Osteoblast (primary cell): ENCODE measurements at regions not wholly inside any gene's neighbourhood (a gene's known extent, or its start where the extent isn't known, plus 50 kb on each side); places are given as distances from the start of the nearest gene placed in this dataset.

Experiments used
- DNase-seq: peaks from one replicate; pipeline ENCODE4 v3.0.0; 2011; ENCODE audit warnings: low spot score, mixed read lengths; ENCODE audit not compliant: insufficient read length; ENCODE audit errors: missing footprints
- H2AFZ ChIP-seq: 2 replicates; pipeline ENCODE4 v1.6.0; 2011; ENCODE audit warnings: mild to moderate bottlenecking, low read length
- H3K27ac ChIP-seq: 2 replicates; pipeline ENCODE4 v1.5.1; 2011; ENCODE audit warnings: mild to moderate bottlenecking, low read depth, low read length, moderate library complexity
- H3K27me3 ChIP-seq: 2 replicates; pipeline ENCODE4 v1.6.0; 2012; ENCODE audit warnings: mild to moderate bottlenecking, control low read depth, inconsistent platforms, low read length, moderate library complexity; ENCODE audit not compliant: insufficient read depth
- H3K36me3 ChIP-seq: 2 replicates; pipeline ENCODE4 v1.5.1; 2011; ENCODE audit warnings: mild to moderate bottlenecking, low read length, control low read depth, moderate library complexity; ENCODE audit not compliant: insufficient read depth
- H3K4me1 ChIP-seq: 2 replicates; pipeline ENCODE4 v1.5.1; 2011; ENCODE audit warnings: mild to moderate bottlenecking, low read length, control low read depth, moderate library complexity; ENCODE audit not compliant: insufficient read depth
- H3K4me2 ChIP-seq: 2 replicates; pipeline ENCODE4 v1.6.0; 2011; ENCODE audit warnings: mild to moderate bottlenecking, low read length; ENCODE audit not compliant: insufficient read depth
- H3K4me3 ChIP-seq: fragments of 200-600 bp; sonication (generic); 3 replicates; pipeline ENCODE4 v1.5.1; 2012; ENCODE audit warnings: mild to moderate bottlenecking, low read length, inconsistent platforms; ENCODE audit not compliant: insufficient read depth
- H3K79me2 ChIP-seq: 2 replicates; pipeline ENCODE4 v1.6.0; 2012; ENCODE audit warnings: mild to moderate bottlenecking, low read length, control low read depth, inconsistent platforms; ENCODE audit not compliant: insufficient read depth
- H3K9me3 ChIP-seq: 2 replicates; pipeline ENCODE4 v1.5.1; 2011; ENCODE audit warnings: low read depth, low read length, control low read depth
- H4K20me1 ChIP-seq: 2 replicates; pipeline ENCODE4 v1.6.0; 2012; ENCODE audit warnings: mild to moderate bottlenecking, low read length, control low read depth; ENCODE audit not compliant: insufficient read depth
- CTCF ChIP-seq: IDR thresholded peaks from 2 replicates; pipeline ENCODE4 v1.5.1; 2011; ENCODE audit warnings: mild to moderate bottlenecking, low read depth, low read length, moderate library complexity; ENCODE audit errors: extremely low read depth

GRCh38 chrX:39603230-39603629 lies 494.5 kb downstream of the BCOR start:
- Histone ChIP-seq H3K36me3 (no peaks in the 10 kb centered on the region), H3K79me2 (no peaks in the 10 kb centered on the region), H3K4me3 (no peak overlapping the region), H3K4me2 (no peak overlapping the region), H3K9me3 (no peaks in the 10 kb centered on the region), H3K4me1 (no peaks in the 10 kb centered on the region), H3K27me3 (peaks cover 37% of the 10 kb centered on the region), H3K27ac (no peak overlapping the region), H4K20me1 (no peaks in the 10 kb centered on the region), H2AFZ (no peak overlapping the region)
- TF ChIP-seq CTCF: no peak
- DNase-seq: no peak

- H3K79me2 ChIP-seq: no peaks in the 10 kb centered on the region
- no peak for DNase-seq
- H3K27me3 ChIP-seq: peaks cover 51% of the 10 kb centered on the region
- H3K36me3 ChIP-seq: no peaks in the 10 kb centered on the region
- H4K20me1 ChIP-seq: peaks cover 1% of the 10 kb centered on the region
- H3K4me3 ChIP-seq: no peak overlapping the region
- no peak overlapping the region for H3K4me2 ChIP-seq
- H2AFZ ChIP-seq: no peak overlapping the region
- H3K9me3 ChIP-seq: no peaks in the 10 kb centered on the region
- H3K4me1 ChIP-seq: no peaks in the 10 kb centered on the region
- TF ChIP-seq CTCF: no peak
- no peak overlapping the region for H3K27ac ChIP-seq
Observed at GRCh38 chrX:39605183-39605582, 492.6 kb downstream of the BCOR start.

GRCh38 chrX:39605866-39606265 lies 491.9 kb downstream of the BCOR start:
- no peaks in the 10 kb centered on the region for H3K79me2 ChIP-seq

GRCh38 chrX:39609941-39610340 lies 487.8 kb downstream of the BCOR start:
- no peak overlapping the region for H3K4me3 ChIP-seq
- peaks cover 69% of the 10 kb centered on the region for H3K27me3 ChIP-seq
- no peak overlapping the region for H3K4me2 ChIP-seq
- H3K36me3 ChIP-seq: no peaks in the 10 kb centered on the region
- no peaks in the 10 kb centered on the region for H3K4me1 ChIP-seq
- peaks cover 3% of the 10 kb centered on the region for H4K20me1 ChIP-seq
- DNase-seq: no peak
- no peak for TF ChIP-seq CTCF
- no peak overlapping the region for H3K27ac ChIP-seq
- no peak overlapping the region for H2AFZ ChIP-seq
- H3K9me3 ChIP-seq: no peaks in the 10 kb centered on the region
- H3K79me2 ChIP-seq: no peaks in the 10 kb centered on the region

More at GRCh38 chrX:39605866-39606265, 491.9 kb downstream of the BCOR start:
- no peak overlapping the region for H3K27ac ChIP-seq
- peaks cover 3% of the 10 kb centered on the region for H4K20me1 ChIP-seq
- no peak overlapping the region for H3K4me3 ChIP-seq
- no peaks in the 10 kb centered on the region for H3K36me3 ChIP-seq
- peaks cover 57% of the 10 kb centered on the region for H3K27me3 ChIP-seq
- TF ChIP-seq CTCF: no peak
- H3K4me2 ChIP-seq: no peak overlapping the region
- no peaks in the 10 kb centered on the region for H3K9me3 ChIP-seq
- no peaks in the 10 kb centered on the region for H3K4me1 ChIP-seq
- DNase-seq: no peak
- no peak overlapping the region for H2AFZ ChIP-seq
